ENCODE measurements at regions not wholly inside any gene's neighbourhood (a gene's known extent, or its start where the extent isn't known, plus 50 kb on each side); places are given as distances from the start of the nearest gene placed in this dataset.

- Histone ChIP-seq H3K9me3 (ENCODE audit: control insufficient read depth, low read length) (no peaks in the 10 kb centered on the region), H3K4me3 (ENCODE audit: insufficient read depth, low read depth, low read length) (no peak overlapping the region), H3K27ac (ENCODE audit: insufficient read depth, low read depth, low read length, poor library complexity, severe bottlenecking) (no peak overlapping the region), H3K4me1 (ENCODE audit: control insufficient read depth, insufficient read depth, low read length) (no peaks in the 10 kb centered on the region), H3K27me3 (ENCODE audit: control insufficient read depth, insufficient read depth, low read length, poor library complexity, severe bottlenecking) (no peaks in the 10 kb centered on the region), H3K36me3 (ENCODE audit: control insufficient read depth, insufficient read depth, low read length) (no peaks in the 10 kb centered on the region)
- WGBS, 2 experiments = 90 to 92% methylated on average over 5 of the region's 5 CpGs
These were observed 148.2 kb upstream of the PREP start for GRCh38 chr6:105550955-105551620.

GRCh38 chr6:105546754-105547153 lies 143.9 kb upstream of the PREP start:
- no peaks in the 10 kb centered on the region for H3K9me3 ChIP-seq (ENCODE audit: control insufficient read depth, low read length)
- no peak overlapping the region for H3K27ac ChIP-seq (ENCODE audit: insufficient read depth, low read depth, low read length, poor library complexity, severe bottlenecking)
- H3K4me3 ChIP-seq (ENCODE audit: insufficient read depth, low read depth, low read length) = no peak overlapping the region
- H3K27me3 ChIP-seq (ENCODE audit: control insufficient read depth, insufficient read depth, low read length, poor library complexity, severe bottlenecking) = no peaks in the 10 kb centered on the region
- 88 to 95% methylated on average over 2 of the region's 2 CpGs for WGBS, 2 experiments
- H3K36me3 ChIP-seq (ENCODE audit: control insufficient read depth, insufficient read depth, low read length) = no peaks in the 10 kb centered on the region
- no peaks in the 10 kb centered on the region for H3K4me1 ChIP-seq (ENCODE audit: control insufficient read depth, insufficient read depth, low read length)

- WGBS, 2 experiments = 94% methylated on average over 10 to 11 of the region's 11 CpGs
- Histone ChIP-seq H3K36me3 (ENCODE audit: control insufficient read depth, insufficient read depth, low read length) (no peaks in the 10 kb centered on the region), H3K9me3 (ENCODE audit: control insufficient read depth, low read length) (no peaks in the 10 kb centered on the region), H3K27me3 (ENCODE audit: control insufficient read depth, insufficient read depth, low read length, poor library complexity, severe bottlenecking) (no peaks in the 10 kb centered on the region), H3K27ac (ENCODE audit: insufficient read depth, low read depth, low read length, poor library complexity, severe bottlenecking) (no peak overlapping the region), H3K4me1 (ENCODE audit: control insufficient read depth, insufficient read depth, low read length) (no peaks in the 10 kb centered on the region), H3K4me3 (ENCODE audit: insufficient read depth, low read depth, low read length) (no peak overlapping the region)
These were observed 143.3 kb upstream of the PREP start for GRCh38 chr6:105545947-105546731.

- Histone ChIP-seq H3K4me3 (ENCODE audit: insufficient read depth, low read depth, low read length) (no peak overlapping the region), H3K27ac (ENCODE audit: insufficient read depth, low read depth, low read length, poor library complexity, severe bottlenecking) (no peak overlapping the region), H3K9me3 (ENCODE audit: control insufficient read depth, low read length) (no peaks in the 10 kb centered on the region), H3K4me1 (ENCODE audit: control insufficient read depth, insufficient read depth, low read length) (no peaks in the 10 kb centered on the region), H3K27me3 (ENCODE audit: control insufficient read depth, insufficient read depth, low read length, poor library complexity, severe bottlenecking) (no peaks in the 10 kb centered on the region), H3K36me3 (ENCODE audit: control insufficient read depth, insufficient read depth, low read length) (no peaks in the 10 kb centered on the region)
- 88 to 93% methylated on average over 4 of the region's 4 CpGs for WGBS, 2 experiments
These were observed 142.5 kb upstream of the PREP start for GRCh38 chr6:105545228-105545920.

GRCh38 chr6:105539911-105540310 lies 137.0 kb upstream of the PREP start:
- H3K36me3 ChIP-seq (ENCODE audit: control insufficient read depth, insufficient read depth, low read length) = no peaks in the 10 kb centered on the region
- no peak overlapping the region for H3K4me3 ChIP-seq (ENCODE audit: insufficient read depth, low read depth, low read length)
- H3K27ac ChIP-seq (ENCODE audit: insufficient read depth, low read depth, low read length, poor library complexity, severe bottlenecking) = no peak overlapping the region
- H3K27me3 ChIP-seq (ENCODE audit: control insufficient read depth, insufficient read depth, low read length, poor library complexity, severe bottlenecking) = no peaks in the 10 kb centered on the region
- WGBS, 2 experiments = 91 to 100% methylated on average over 1 of the region's 5 CpGs
- no peaks in the 10 kb centered on the region for H3K9me3 ChIP-seq (ENCODE audit: control insufficient read depth, low read length)
- no peaks in the 10 kb centered on the region for H3K4me1 ChIP-seq (ENCODE audit: control insufficient read depth, insufficient read depth, low read length)

- H3K4me3 ChIP-seq (ENCODE audit: insufficient read depth, low read depth, low read length) = no peak overlapping the region
- no peaks in the 10 kb centered on the region for H3K36me3 ChIP-seq (ENCODE audit: control insufficient read depth, insufficient read depth, low read length)
- no peaks in the 10 kb centered on the region for H3K4me1 ChIP-seq (ENCODE audit: control insufficient read depth, insufficient read depth, low read length)
- H3K27ac ChIP-seq (ENCODE audit: insufficient read depth, low read depth, low read length, poor library complexity, severe bottlenecking) = no peak overlapping the region
- WGBS, 2 experiments = 92 to 100% methylated on average over 2 of the region's 2 CpGs
- H3K27me3 ChIP-seq (ENCODE audit: control insufficient read depth, insufficient read depth, low read length, poor library complexity, severe bottlenecking) = no peaks in the 10 kb centered on the region
- no peaks in the 10 kb centered on the region for H3K9me3 ChIP-seq (ENCODE audit: control insufficient read depth, low read length)
These were observed 135.2 kb upstream of the PREP start for GRCh38 chr6:105537981-105538578.

GRCh38 chr6:105536961-105537360 lies 134.1 kb upstream of the PREP start:
- H3K4me3 ChIP-seq (ENCODE audit: insufficient read depth, low read depth, low read length) = no peak overlapping the region
- no peaks in the 10 kb centered on the region for H3K27me3 ChIP-seq (ENCODE audit: control insufficient read depth, insufficient read depth, low read length, poor library complexity, severe bottlenecking)
- no peaks in the 10 kb centered on the region for H3K36me3 ChIP-seq (ENCODE audit: control insufficient read depth, insufficient read depth, low read length)
- H3K27ac ChIP-seq (ENCODE audit: insufficient read depth, low read depth, low read length, poor library complexity, severe bottlenecking) = no peak overlapping the region
- no peaks in the 10 kb centered on the region for H3K4me1 ChIP-seq (ENCODE audit: control insufficient read depth, insufficient read depth, low read length)
- 84 to 92% methylated on average over 3 of the region's 3 CpGs for WGBS, 2 experiments
- no peaks in the 10 kb centered on the region for H3K9me3 ChIP-seq (ENCODE audit: control insufficient read depth, low read length)

- 97 to 98% methylated on average over 3 of the region's 3 CpGs for WGBS, 2 experiments
- no peak overlapping the region for H3K27ac ChIP-seq (ENCODE audit: insufficient read depth, low read depth, low read length, poor library complexity, severe bottlenecking)
- no peaks in the 10 kb centered on the region for H3K9me3 ChIP-seq (ENCODE audit: control insufficient read depth, low read length)
- no peaks in the 10 kb centered on the region for H3K36me3 ChIP-seq (ENCODE audit: control insufficient read depth, insufficient read depth, low read length)
- H3K4me1 ChIP-seq (ENCODE audit: control insufficient read depth, insufficient read depth, low read length) = no peaks in the 10 kb centered on the region
- no peak overlapping the region for H3K4me3 ChIP-seq (ENCODE audit: insufficient read depth, low read depth, low read length)
- H3K27me3 ChIP-seq (ENCODE audit: control insufficient read depth, insufficient read depth, low read length, poor library complexity, severe bottlenecking) = no peaks in the 10 kb centered on the region
These were observed 130.4 kb upstream of the PREP start for GRCh38 chr6:105533301-105533700.

GRCh38 chr6:105526225-105526872 lies 123.5 kb upstream of the PREP start:
- WGBS, 2 experiments = 96 to 100% methylated on average over 2 of the region's 2 CpGs
- no peak overlapping the region for H3K27ac ChIP-seq (ENCODE audit: insufficient read depth, low read depth, low read length, poor library complexity, severe bottlenecking)
- H3K4me1 ChIP-seq (ENCODE audit: control insufficient read depth, insufficient read depth, low read length) = no peaks in the 10 kb centered on the region
- no peaks in the 10 kb centered on the region for H3K36me3 ChIP-seq (ENCODE audit: control insufficient read depth, insufficient read depth, low read length)
- no peak overlapping the region for H3K4me3 ChIP-seq (ENCODE audit: insufficient read depth, low read depth, low read length)
- H3K9me3 ChIP-seq (ENCODE audit: control insufficient read depth, low read length) = no peaks in the 10 kb centered on the region
- H3K27me3 ChIP-seq (ENCODE audit: control insufficient read depth, insufficient read depth, low read length, poor library complexity, severe bottlenecking) = no peaks in the 10 kb centered on the region
